K562 (cell line): ENCODE measurements at regions not wholly inside any gene's neighbourhood (a gene's known extent, or its start where the extent isn't known, plus 50 kb on each side); places are given as distances from the start of the nearest gene placed in this dataset.

Source experiments
- ATAC-seq: fragments of 200-7000 bp; cut with Tn5 transposase; 3 replicates; pipeline ENCODE4 v1.9.1; 2020; ENCODE audit warnings: moderate library complexity
- BruUV-seq: library from RNA; stranded (reverse); fragments of 400-500 nt; replicated peaks from 2 replicates; lab custom pipeline; 2021; lab: Mats Ljungman, UMichigan
- CTCF ChIA-PET: fragments of 300-600 bp; formaldehyde crosslinking; extraction: SDS; loops from one replicate; lab custom pipeline; 2021; ENCODE audit warnings: low intra/inter-chr PET ratio; lab: Yijun Ruan, JAX
- POLR2A ChIA-PET: fragments of 300-600, 350-650 bp; sonication (Branson Sonifier 250); formaldehyde crosslinking; extraction: SDS; loops from one replicate; lab custom pipeline; 2021; ENCODE audit warnings: antibody characterized with exemption, inconsistent platforms; lab: Yijun Ruan, JAX
- DNase-seq, 4 experiments: peaks; one replicate each; pipeline versions ENCODE4 v3.0.0 to v3.0.0-alpha.2; 2011 to 2018; ENCODE audit warnings: low spot score in 3 of 4, mixed read lengths in 3 of 4; ENCODE audit errors: extremely low read depth in 1 of 4
- FAIRE-seq: peaks from 2 replicates; lab custom pipeline; 2011; peaks lifted over from hg19 to GRCh38; lab: Jason Lieb, UNC
- H2AFZ ChIP-seq: 2 replicates; pipeline ENCODE4 v1.6.0; 2011; ENCODE audit warnings: low read depth, low read length, control low read depth, inconsistent platforms
- H3K27ac ChIP-seq: fragments of 200-600 bp; 3 replicates; pipeline ENCODE4 v1.8.0; 2011; ENCODE audit warnings: low read depth, mild to moderate bottlenecking, control low read depth, inconsistent platforms, low read length, moderate library complexity, mixed read lengths; ENCODE audit errors: extremely low read depth
- H3K27me3 ChIP-seq, 2 experiments: fragments of 300-600 bp in 1 of 2; 2 replicates in 1 of 2; 3 replicates in 1 of 2; pipeline versions ENCODE4 v1.6.0 to v1.8.0; 2011; ENCODE audit warnings: inconsistent platforms in 2 of 2, low read length in 2 of 2, mild to moderate bottlenecking in 1 of 2, mixed read lengths in 1 of 2, moderate library complexity in 1 of 2; ENCODE audit not compliant: control insufficient read depth in 2 of 2, insufficient read depth in 2 of 2
- H3K36me3 ChIP-seq: fragments of 300-600 bp; 3 replicates; pipeline ENCODE4 v1.8.0; 2011; ENCODE audit warnings: mild to moderate bottlenecking, low read length, inconsistent platforms; ENCODE audit not compliant: control insufficient read depth, insufficient read depth
- H3K4me1 ChIP-seq, 2 experiments: fragments of 200-600 bp in 1 of 2; replicated peaks in 1 of 2; 2 replicates in 1 of 2; 3 replicates in 1 of 2; pipeline versions ENCODE4 v1.5.1 to v1.8.0; 2011; ENCODE audit warnings: inconsistent platforms in 2 of 2, low read length in 2 of 2, mild to moderate bottlenecking in 1 of 2, mixed read lengths in 1 of 2, moderate library complexity in 1 of 2; ENCODE audit not compliant: control insufficient read depth in 2 of 2, insufficient read depth in 2 of 2
- H3K4me2 ChIP-seq: 2 replicates; pipeline ENCODE4 v1.6.1; 2011; ENCODE audit warnings: low read length, control low read depth, inconsistent platforms, mixed read lengths; ENCODE audit not compliant: insufficient read depth
- H3K4me3 ChIP-seq: fragments of 200-600 bp; sonication (generic), shearing (Covaris generic); 2 replicates; pipeline ENCODE4 v1.5.1; 2016; ENCODE audit warnings: control low read depth, inconsistent platforms
- H3K79me2 ChIP-seq: fragments of 200-600 bp; 3 replicates; pipeline ENCODE4 v1.8.0; 2011; ENCODE audit warnings: low read length, inconsistent platforms; ENCODE audit not compliant: control insufficient read depth, insufficient read depth
- H3K9ac ChIP-seq, 2 experiments: 2 replicates each; pipeline versions ENCODE4 v1.6.0 to v1.6.1; 2011; ENCODE audit warnings: low read depth in 2 of 2, low read length in 2 of 2, control low read depth in 1 of 2, inconsistent platforms in 1 of 2, mild to moderate bottlenecking in 1 of 2, mixed read lengths in 1 of 2; ENCODE audit not compliant: insufficient read depth in 1 of 2
- H3K9me1 ChIP-seq: one replicate; pipeline ENCODE4 v1.6.0; 2011; ENCODE audit warnings: inconsistent platforms, mild to moderate bottlenecking, low read length, moderate library complexity; ENCODE audit not compliant: control insufficient read depth, insufficient read depth
- H3K9me3 ChIP-seq: replicated peaks from 2 replicates; pipeline ENCODE4 v1.5.1; 2011; ENCODE audit warnings: low read depth, low read length, inconsistent platforms; ENCODE audit not compliant: control insufficient read depth, insufficient read depth
- H4K20me1 ChIP-seq: replicated peaks from 2 replicates; pipeline ENCODE4 v1.6.1; 2011; ENCODE audit warnings: low read length, inconsistent platforms, mixed read lengths; ENCODE audit not compliant: control insufficient read depth, insufficient read depth
- CEBPG ChIP-seq, 3 experiments: fragments of 200-800 bp in 1 of 3; sonication (Bioruptor generic) in 1 of 3; sonication (generic) in 1 of 3; formaldehyde crosslinking in 1 of 3; IDR thresholded peaks in 2 of 3; conservative IDR thresholded peaks in 1 of 3; 2 replicates each; pipeline versions ENCODE4 v1.6.1 to v1.8.0; 2016 to 2022; ENCODE audit warnings: missing compliant biosample characterization in 2 of 3, missing genetic modification characterization in 2 of 3, mild to moderate bottlenecking in 1 of 3, missing genetic modification reagents in 1 of 3
- JUNB ChIP-seq: fragments of 450-650 bp; formaldehyde crosslinking; conservative IDR thresholded peaks from 2 replicates; pipeline ENCODE4 v1.4.0; 2020; ENCODE audit warnings: mild to moderate bottlenecking
- MIER1 ChIP-seq: fragments of 450-650 bp; IDR thresholded peaks from 2 replicates; pipeline ENCODE4 v1.6.1; 2016; ENCODE audit warnings: antibody characterized with exemption, mild to moderate bottlenecking, low read depth
- NR0B1 ChIP-seq: fragments of 450-650 bp; IDR thresholded peaks from one replicate; pipeline ENCODE4 v1.6.1; 2018; ENCODE audit warnings: mild to moderate bottlenecking, moderate library complexity; ENCODE audit not compliant: partially characterized antibody
- TAF7 ChIP-seq: fragments of 450-650 bp; IDR thresholded peaks from 2 replicates; pipeline ENCODE4 v1.6.1; 2016; ENCODE audit warnings: missing genetic modification characterization, missing compliant biosample characterization
- ZNF124 ChIP-seq: sonication (generic); formaldehyde crosslinking; IDR thresholded peaks from 2 replicates; pipeline ENCODE4 v1.8.1; 2022; ENCODE audit warnings: missing genetic modification reagents
- ZNF395 ChIP-seq: fragments of 200-800 bp; sonication (Bioruptor generic); IDR thresholded peaks from 2 replicates; pipeline ENCODE4 v1.6.1; 2017; ENCODE audit warnings: missing genetic modification characterization, missing compliant biosample characterization
- ZNF431 ChIP-seq: sonication (generic); formaldehyde crosslinking; IDR thresholded peaks from 2 replicates; pipeline ENCODE4 v1.8.0; 2022; ENCODE audit warnings: mild to moderate bottlenecking, missing genetic modification reagents
- WGBS: fragments of 100-300 bp; shearing (Covaris generic); methylation state at CpG from one replicate; pipeline ENCODE4 v1.1.6; 2016; ENCODE audit warnings: low coverage, mixed read lengths; ENCODE audit not compliant: insufficient coverage; ENCODE audit errors: missing lambda C conversion rate; 5-methylcytosine and 5-hydroxymethylcytosine counted together
- in situ Hi-C: fragments of 300-500 bp; cut with MboI; formaldehyde crosslinking; loops from 4 replicates; pipeline ENCODE4 v1.15.0; 2018; ENCODE audit warnings: inconsistent platforms, mixed read lengths
- intact Hi-C: fragments of 100-400 bp; cut with micrococcal nuclease; formaldehyde crosslinking; loops from 2 replicates; pipeline ENCODE4 v1.14.2; 2022

GRCh38 chr1:206411321-206411720, 59.0 kb upstream of the IKBKE start (continued):
- no peak for TF ChIP-seq CEBPG (CRISPR knock-in tag; IDR thresholded peaks at IDR 0.05)
- TF ChIP-seq CEBPG (tag; conservative IDR thresholded peaks at IDR 0.05 in 1 of 2, IDR thresholded peaks at IDR 0.05 in 1 of 2): no peak
- no peak for TF ChIP-seq MIER1
- TF ChIP-seq JUNB (CRISPR knock-in tag): no peak

GRCh38 chr1:206415942-206416341, 54.3 kb upstream of the IKBKE start:
- 60% methylated on average over 6 of the region's 6 CpGs for WGBS
- H2AFZ ChIP-seq: no peak overlapping the region

More at GRCh38 chr1:206415942-206416341, 54.3 kb upstream of the IKBKE start:
- in situ Hi-C loops (no loop called here), intact Hi-C loops (no loop called here)
- POLR2A ChIA-PET: no interaction called here
- Histone ChIP-seq H3K4me2 (no peak overlapping the region), H3K27me3 (no peaks in the 10 kb centered on the region), H3K9me3 (no peaks in the 10 kb centered on the region), H4K20me1 (no peaks in the 10 kb centered on the region; the same call in 1 of the 2 replicates), H3K4me1 (peaks cover 0 to 11% of the 10 kb centered on the region in 2 experiments; a peak in 4 of 5 replicates), H3K4me3 (no peak overlapping the region), H3K9me1 (no peaks in the 10 kb centered on the region), H3K9ac (no peak overlapping the region), H3K27ac (no peak overlapping the region), H3K79me2 (no peaks in the 10 kb centered on the region), H3K36me3 (peaks cover 12% of the 10 kb centered on the region; the same call in 1 of the 3 replicates)
- no TSS peak for BruUV-seq
- no peak for FAIRE-seq
- no peak for ATAC-seq
- no peak for DNase-seq
- TF ChIP-seq ZNF431 (no peak), ZNF395 (CRISPR knock-in tag) (no peak), NR0B1 (no peak), TAF7 (no peak), ZNF124 (CRISPR knock-in tag) (no peak)
- CTCF ChIA-PET: no interaction called here
